Kidney (tissue), 13 donors: ENCODE measurements at regions not wholly inside any gene's neighbourhood (a gene's known extent, or its start where the extent isn't known, plus 50 kb on each side); places are given as distances from the start of the nearest gene placed in this dataset.
A peak's percentile ranks its signal among the peaks of the same experiment; 100 is the strongest.

Source experiments
- DNase-seq, 5 donors: peaks; one replicate each; pipeline ENCODE4 v3.0.0-alpha.2; 2013 to 2020
- FAIRE-seq: peaks from 2 replicates; lab custom pipeline; 2012; peaks lifted over from hg19 to GRCh38; lab: Jason Lieb, UNC
- H3K27ac ChIP-seq, 2 donors: one replicate each; pipeline ENCODE4 v1.7.0; 2013; ENCODE audit warnings: low read depth in 2 of 2, low read length in 2 of 2, inconsistent platforms in 1 of 2
- H3K27me3 ChIP-seq: one replicate; pipeline ENCODE4 v1.7.1; 2013; ENCODE audit warnings: low read length, inconsistent platforms; ENCODE audit not compliant: control insufficient read depth, insufficient read depth
- H3K36me3 ChIP-seq, 3 donors: one replicate each; pipeline versions ENCODE4 v1.7.0 to v1.7.1; 2013; ENCODE audit warnings: low read length in 3 of 3, control low read depth in 1 of 3, inconsistent platforms in 1 of 3; ENCODE audit not compliant: insufficient read depth in 3 of 3, control insufficient read depth in 2 of 3
- H3K4me1 ChIP-seq, 3 donors: one replicate each; pipeline versions ENCODE4 v1.7.0 to v1.7.1; 2013; ENCODE audit warnings: low read length in 3 of 3, inconsistent platforms in 1 of 3, low read depth in 1 of 3; ENCODE audit not compliant: control insufficient read depth in 2 of 3, insufficient read depth in 2 of 3
- H3K4me3 ChIP-seq, 3 donors: one replicate each; pipeline versions ENCODE4 v1.7.0 to v1.8.1; 2013; ENCODE audit warnings: low read length in 3 of 3, control low read depth in 1 of 3, inconsistent platforms in 1 of 3
- H3K9ac ChIP-seq, 3 donors: one replicate each; pipeline versions ENCODE4 v1.7.0 to v1.7.1; 2013; ENCODE audit warnings: low read length in 3 of 3, control low read depth in 1 of 3, inconsistent platforms in 1 of 3
- H3K9me3 ChIP-seq, 3 donors: one replicate each; pipeline versions ENCODE4 v1.7.0 to v1.7.1; 2013; ENCODE audit warnings: low read length in 3 of 3, control low read depth in 1 of 3, inconsistent platforms in 1 of 3; ENCODE audit not compliant: control insufficient read depth in 2 of 3, insufficient read depth in 1 of 3
- CTCF ChIP-seq: IDR thresholded peaks from 3 replicates; pipeline ENCODE4 v1.5.1; 2012; ENCODE audit warnings: mild to moderate bottlenecking, moderate library complexity, borderline replicate concordance; ENCODE audit not compliant: insufficient read depth; ENCODE audit errors: extremely low read depth
- intact Hi-C: fragments of 100-400 bp; cut with DNase I; formaldehyde crosslinking; loops from one replicate; pipeline ENCODE4 v1.11.1; 2022
- donor health status: control.
- donor health status: control.
- donor health status: control.
- donor health status: control.
- donor health status: control.
- donor health status: DM: yes; HTN: yes; CAD: no.
- donor health status: Normal renal cell carcinoma (clear cell type).

- Histone ChIP-seq H3K27ac (no peak overlapping the region), H3K36me3 (no peaks in the 10 kb centered on the region), H3K4me1 (no peaks in the 10 kb centered on the region), H3K27me3 (no peaks in the 10 kb centered on the region), H3K4me3 (no peak overlapping the region), H3K9me3 (no peaks in the 10 kb centered on the region), H3K9ac (no peak overlapping the region)
- DNase-seq (no peak), FAIRE-seq (no peak)
- TF ChIP-seq CTCF: no peak
- intact Hi-C loops: no loop called here
Observed at GRCh38 chr21:27173053-27173452, 206.2 kb upstream of the ADAMTS5 start.

GRCh38 chr21:27171707-27172106 is 204.8 kb upstream of the ADAMTS5 start:
- no peak overlapping the region for H3K27ac ChIP-seq
- no peak overlapping the region for H3K4me3 ChIP-seq
- FAIRE-seq (peak; percentile 58), DNase-seq (no peak)
- H3K9me3 ChIP-seq: no peaks in the 10 kb centered on the region
- intact Hi-C loops: no loop called here
- H3K27me3 ChIP-seq: no peaks in the 10 kb centered on the region
- no peaks in the 10 kb centered on the region for H3K36me3 ChIP-seq
- no peak for TF ChIP-seq CTCF
- H3K9ac ChIP-seq: no peak overlapping the region
- H3K4me1 ChIP-seq: no peaks in the 10 kb centered on the region

- Histone ChIP-seq H3K36me3 (no peaks in the 10 kb centered on the region), H3K4me3 (no peak overlapping the region), H3K4me1 (no peaks in the 10 kb centered on the region), H3K27me3 (no peaks in the 10 kb centered on the region), H3K27ac (no peak overlapping the region), H3K9ac (no peak overlapping the region), H3K9me3 (no peaks in the 10 kb centered on the region)
- no peak for TF ChIP-seq CTCF
- no peak for FAIRE-seq
- intact Hi-C loops: no loop called here
- no peak for DNase-seq
Observed at GRCh38 chr21:27168084-27168483, 201.2 kb upstream of the ADAMTS5 start.
